CD4-positive, alpha-beta T cell treated with Interferon alpha-2 for 1 hour (primary cell): ENCODE measurements at regions not wholly inside any gene's neighbourhood (a gene's known extent, or its start where the extent isn't known, plus 50 kb on each side); places are given as distances from the start of the nearest gene placed in this dataset.
"Not testable (repeated sequence)": the region's sequence is repeated elsewhere in the genome, so short reads cannot be mapped to it uniquely, and the experiment has no call there.

Source experiments
- DNase-seq, 2 donors: peaks; one replicate each; pipeline ENCODE4 v3.0.0-alpha.2; 2020 to 2022

DNA sequence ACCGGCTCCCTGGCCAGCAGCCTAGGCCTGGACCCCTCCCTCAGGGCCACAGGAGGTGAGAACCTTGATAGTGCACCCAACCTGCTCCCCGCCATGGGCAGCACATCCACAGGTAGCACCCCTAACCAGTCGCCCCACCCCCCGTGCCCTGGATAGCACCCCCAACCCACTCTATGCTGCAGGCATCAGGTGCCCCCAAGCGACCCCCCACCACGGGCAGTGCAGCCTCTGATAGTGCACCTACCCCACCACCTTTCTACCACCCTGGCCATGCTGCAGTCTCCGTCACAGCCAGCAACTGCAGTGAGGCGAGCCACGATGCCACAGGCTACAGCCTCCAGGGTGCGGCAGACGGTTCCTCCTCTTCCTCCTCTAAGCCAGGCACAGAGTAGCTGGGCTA lies 55.6 kb downstream of the SOWAHC start:
- DNase-seq: no peak

DNA sequence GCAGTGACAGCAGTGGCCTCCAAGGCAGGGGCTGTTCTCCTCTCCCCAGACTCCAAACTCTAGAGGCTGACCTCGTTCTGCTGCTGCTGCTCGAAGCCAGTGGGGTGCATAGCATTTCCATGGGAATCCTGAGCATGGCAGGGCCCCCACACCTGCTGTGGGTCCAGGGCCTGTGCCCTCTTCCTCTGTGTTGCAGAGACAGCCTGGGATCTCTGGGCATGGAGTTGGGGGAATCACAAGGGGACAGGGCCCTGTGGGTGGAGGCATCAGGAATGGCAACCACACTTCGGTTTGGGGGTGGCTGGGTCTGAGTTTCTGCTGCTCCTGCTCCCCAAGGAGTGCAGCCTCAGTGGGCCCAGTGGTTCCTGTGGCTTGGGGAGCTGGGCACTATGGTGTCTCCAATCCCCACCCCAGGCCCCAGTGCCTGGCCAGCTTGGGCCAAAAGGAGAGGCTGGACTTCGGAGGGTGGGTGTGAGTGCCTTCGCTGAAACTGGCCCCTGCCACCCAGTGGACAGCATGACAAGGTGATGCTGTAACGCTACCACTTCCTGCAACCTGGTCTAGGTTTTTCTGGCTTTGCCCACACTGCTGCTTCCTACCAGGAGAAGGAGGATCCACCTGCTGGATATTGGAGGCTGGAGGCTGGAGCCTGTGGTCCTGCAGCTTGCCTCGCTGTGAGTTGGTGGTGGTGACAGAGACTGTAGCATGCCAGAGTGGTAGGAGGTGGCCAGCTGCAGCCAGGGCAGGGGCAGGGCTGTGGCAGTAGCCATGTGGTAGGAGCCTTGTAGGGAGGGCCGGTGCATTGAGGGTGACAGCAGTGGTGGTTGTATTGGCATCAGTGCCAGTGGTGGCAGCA lies 56.6 kb downstream of the SOWAHC start:
- DNase-seq: no peak

GRCh38 chr2:109674894-109675534 lies 60.9 kb downstream of the SOWAHC start:
- DNase-seq: no peak

GRCh38 chr2:109675666-109676345 lies 61.6 kb downstream of the SOWAHC start:
- DNase-seq: no peak

GRCh38 chr2:109676346-109676902 lies 62.3 kb downstream of the SOWAHC start:
- no peak for DNase-seq

DNA sequence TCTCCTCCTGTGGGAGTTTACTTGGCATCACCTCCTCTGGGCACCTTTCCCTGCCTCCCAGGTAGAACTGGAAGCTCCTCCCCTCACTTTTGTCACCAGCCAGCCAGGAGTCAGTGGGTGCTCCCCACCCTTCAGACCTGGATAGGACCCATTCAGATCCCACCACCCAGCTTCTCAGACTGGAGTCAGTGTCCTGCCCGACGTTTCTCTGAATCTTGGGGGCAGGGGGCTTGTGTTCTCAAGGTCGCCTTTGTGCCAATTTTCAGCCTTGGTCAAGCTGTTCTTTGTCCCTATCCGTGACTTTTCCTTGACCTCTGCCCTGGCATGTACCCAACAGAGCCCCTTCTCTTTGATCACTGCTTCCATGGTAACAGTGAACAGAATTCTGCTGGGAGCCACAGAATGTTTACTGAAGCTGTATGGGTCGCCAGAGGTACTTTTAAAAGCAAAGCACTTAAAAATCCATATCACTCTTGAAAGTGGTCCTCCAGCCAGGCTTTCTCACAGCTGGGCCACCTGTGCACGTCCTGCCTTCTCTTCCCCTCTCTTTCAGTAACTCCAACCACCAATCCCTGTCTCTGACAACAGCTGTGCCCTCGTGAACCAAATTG lies 63.1 kb downstream of the SOWAHC start:
- DNase-seq: not testable (repeated sequence)

- DNase-seq: no peak
These were observed 63.8 kb downstream of the SOWAHC start for GRCh38 chr2:109677835-109678580.

DNA sequence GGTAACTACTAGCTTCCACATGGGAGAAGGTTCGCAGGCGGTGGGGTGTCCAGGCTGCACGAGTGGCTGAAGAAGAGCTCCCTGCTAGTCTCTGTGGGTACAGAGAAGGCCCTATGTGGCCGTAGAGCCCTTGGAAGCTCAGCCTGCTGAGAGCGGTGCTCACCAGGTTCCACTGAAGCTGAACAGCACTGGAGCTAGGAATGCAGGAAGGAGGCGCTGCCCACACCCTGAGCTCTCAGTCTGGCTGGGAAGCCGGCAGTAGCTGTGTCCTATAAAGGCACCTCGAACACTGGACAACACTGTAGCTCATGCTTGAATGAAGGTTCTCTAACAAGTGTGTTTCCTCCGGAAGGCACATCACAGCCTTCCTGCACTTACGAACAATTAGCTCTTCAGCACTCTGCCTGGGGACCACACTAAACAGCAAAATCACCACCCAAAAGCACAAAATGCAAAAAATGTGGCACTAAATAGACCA lies 64.6 kb downstream of the SOWAHC start:
- not testable (repeated sequence) for DNase-seq

GRCh38 chr2:109679225-109679624 lies 65.1 kb downstream of the SOWAHC start:
- DNase-seq: no peak

DNA sequence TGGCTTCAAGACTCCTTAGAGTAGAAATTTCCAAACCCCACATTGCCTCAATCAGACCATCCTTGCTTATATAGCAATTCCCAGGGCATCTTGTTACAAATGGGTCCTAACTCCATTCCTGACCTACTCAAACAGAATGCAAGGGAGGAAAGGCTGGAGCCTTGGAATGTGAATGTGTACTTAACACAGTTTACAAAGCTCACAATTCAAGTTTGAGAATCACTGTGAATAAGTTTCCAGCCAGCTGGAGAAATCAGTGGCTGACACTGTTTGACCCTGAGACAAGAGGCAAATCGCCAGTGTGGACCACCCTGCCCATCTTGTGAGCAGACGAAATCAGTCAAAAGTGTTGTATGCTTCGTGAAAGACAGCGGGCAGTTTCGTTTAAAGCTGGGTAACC lies 65.5 kb downstream of the SOWAHC start:
- no peak for DNase-seq

DNA sequence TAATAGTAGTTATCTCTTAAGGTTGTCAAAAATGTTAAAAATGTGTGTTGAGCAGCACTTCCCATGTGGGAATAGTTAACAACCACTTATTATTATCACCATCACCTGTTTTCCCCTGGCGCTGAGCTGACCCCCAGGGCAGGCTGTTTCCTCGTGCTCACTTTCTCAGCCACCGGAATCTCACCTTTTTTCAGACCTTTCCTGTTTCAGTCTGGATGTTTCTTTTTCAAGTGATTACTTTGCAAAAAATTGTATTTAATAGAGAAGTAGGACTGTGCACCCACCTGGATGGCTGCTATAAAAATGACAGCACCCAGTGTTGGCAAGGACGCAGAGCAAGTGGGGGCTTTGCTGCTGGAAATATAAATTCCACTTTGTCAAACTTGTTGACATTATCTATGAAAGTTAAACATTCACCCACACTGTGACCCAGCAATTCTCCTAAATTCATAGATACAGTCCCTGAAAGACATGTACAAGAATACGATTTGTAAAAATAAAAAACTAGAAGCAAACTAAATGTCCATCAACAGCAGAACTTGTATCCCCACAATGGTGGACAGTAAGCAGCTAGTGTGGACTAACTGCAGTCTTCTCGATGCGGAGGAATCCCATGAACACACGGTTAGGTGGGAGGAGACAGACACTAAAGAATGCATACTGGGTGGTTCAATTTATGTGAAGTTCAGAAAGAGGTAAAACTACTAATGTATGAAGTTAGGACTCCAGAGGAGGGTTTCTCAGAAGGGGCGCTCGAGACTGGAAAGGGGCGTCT lies 66.5 kb downstream of the SOWAHC start:
- DNase-seq: no peak

DNA sequence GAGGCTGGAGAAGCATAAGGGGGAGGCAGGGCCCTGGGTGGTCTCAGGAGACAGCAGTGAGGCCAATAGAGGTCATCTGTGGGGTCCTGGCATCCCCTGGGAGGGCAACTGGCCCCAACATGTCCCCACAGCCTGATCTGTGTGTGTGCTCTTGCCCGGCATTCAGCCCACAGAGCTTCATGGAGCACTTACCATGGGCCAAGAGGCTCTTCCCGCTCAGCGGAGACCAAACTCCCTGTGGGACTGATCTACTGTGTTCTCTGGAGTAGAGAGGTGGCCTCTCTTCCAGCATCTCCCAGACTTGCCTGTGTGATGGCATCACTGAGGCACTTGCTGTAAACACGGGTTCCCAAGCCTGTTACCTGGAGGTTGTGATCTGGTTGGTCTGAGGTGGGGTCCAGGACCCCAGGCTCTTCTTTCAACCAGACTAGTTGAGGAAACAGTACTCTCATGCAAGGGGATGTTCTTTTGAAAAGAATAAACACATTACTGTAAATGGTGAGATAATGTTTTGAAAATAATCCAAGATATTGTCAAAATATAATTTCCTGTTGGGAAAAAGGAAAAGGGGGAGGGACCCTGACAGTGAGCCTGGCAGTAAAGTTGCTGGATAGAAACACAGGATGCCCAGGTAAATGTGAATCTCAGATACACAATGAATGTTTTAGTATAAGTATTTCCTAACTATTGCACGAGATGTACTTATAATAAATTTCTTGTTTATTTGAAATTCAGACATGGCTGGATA lies 67.6 kb downstream of the SOWAHC start:
- DNase-seq: no peak

- DNase-seq: no peak
These were observed 69.3 kb downstream of the SOWAHC start for GRCh38 chr2:109683452-109683851.

GRCh38 chr2:109685453-109685852 lies 71.3 kb downstream of the SOWAHC start:
- DNase-seq: no peak

DNA sequence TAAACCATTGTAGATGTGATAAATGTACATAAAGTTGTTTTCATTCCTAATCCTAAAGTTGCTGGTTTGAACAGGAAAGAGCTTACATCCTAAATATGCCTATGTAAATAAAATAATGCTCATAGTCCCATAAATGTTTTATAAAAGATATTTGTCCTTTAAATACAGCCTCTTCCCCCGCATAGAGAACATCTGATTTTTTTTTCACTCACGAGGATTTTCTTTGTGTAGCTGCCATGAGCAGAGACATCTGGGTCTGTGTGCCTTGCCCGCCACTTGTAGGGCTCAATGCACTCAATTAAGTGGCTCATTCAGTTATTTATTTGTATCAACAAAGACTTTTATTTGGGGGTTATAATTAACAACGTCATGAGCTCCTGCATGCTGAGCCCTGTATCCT lies 72.8 kb downstream of the SOWAHC start:
- no peak for DNase-seq

DNA sequence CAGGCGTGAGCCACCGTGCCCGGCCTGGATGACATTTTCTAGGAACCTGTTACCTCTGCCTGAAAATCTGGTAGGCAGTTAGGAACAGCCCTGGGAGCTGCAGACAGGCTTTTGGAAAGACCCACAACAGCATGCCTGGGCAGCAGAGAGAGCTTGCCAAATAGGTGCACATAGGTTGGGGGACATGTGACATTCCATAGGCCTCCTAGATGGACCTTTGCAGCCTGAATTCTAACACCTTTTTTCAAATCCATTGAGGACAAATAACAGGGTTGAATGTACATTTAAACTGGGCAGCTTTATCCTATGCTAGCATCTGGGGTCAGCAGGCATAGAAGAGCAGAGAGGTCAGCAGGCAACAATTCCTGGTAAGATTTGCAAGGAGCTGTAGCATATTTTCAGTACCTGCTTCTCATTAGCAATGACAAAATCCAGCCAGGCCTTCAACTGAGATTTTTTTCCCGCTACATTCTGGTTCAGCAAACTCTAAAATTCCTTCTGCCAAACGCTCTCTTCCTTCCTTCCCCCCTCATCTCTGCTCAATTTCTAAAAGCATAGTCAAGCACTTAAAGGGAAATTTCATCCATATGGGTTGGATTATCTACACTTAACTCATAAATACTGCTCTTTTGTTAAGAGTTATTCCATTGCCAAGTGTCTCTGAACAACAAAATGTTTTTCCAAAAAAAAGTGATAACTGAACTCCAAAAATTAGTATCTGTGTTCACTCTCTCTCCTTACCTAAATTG lies 75.2 kb downstream of the SOWAHC start:
- no peak for DNase-seq

DNA sequence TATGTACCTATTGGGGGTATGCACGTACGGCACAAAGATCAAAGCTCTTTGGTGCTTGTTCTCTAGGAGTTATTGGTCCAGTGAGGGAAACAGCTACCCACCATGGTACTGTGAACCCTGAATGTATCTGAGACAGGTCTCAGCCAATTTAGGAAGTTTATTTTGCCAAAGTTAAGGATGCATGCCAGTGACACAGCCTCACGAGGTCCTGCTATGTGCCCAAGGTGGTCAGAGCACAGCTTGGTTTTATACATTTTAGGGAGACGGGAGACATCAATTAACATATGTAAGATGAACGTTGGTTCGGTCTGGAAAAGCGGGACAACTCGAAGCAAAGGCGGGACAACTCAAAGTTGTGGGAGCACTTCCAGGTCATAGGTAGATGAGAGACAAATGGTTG lies 75.8 kb downstream of the SOWAHC start:
- DNase-seq: no peak

DNA sequence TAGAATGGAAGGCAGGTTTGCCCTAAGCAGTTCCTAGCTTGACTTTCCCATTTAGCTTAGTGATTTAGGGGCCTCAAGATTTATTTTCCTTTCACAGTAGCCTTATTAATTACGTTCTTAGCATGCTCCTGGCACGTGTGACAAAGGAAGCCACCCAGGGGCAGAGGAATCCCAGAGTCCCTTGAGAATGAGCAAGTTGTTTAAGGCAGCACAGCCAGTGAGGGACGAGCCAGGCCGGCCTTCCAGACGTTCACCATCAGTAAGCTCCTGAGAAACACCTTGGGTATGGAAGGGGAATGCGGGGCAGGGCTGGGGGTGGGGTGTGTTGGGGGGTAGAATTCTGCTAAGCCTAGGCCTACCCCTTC lies 76.3 kb downstream of the SOWAHC start:
- DNase-seq: no peak

GRCh38 chr2:109690822-109691541 lies 76.8 kb downstream of the SOWAHC start:
- no peak for DNase-seq
